ENCODE measurements at regions not wholly inside any gene's neighbourhood (a gene's known extent, or its start where the extent isn't known, plus 50 kb on each side); places are given as distances from the start of the nearest gene placed in this dataset.
"Not testable (repeated sequence)": the region's sequence is repeated elsewhere in the genome, so short reads cannot be mapped to it uniquely, and the experiment has no call there.

GRCh38 chr15:87752250-87752951 lies 504.1 kb downstream of the NTRK3 start:
- DNase-seq: no peak

GRCh38 chr15:87748483-87748882 lies 508.1 kb downstream of the NTRK3 start:
- DNase-seq: no peak

- DNase-seq: no peak
Observed at GRCh38 chr15:87747087-87747486, 509.5 kb downstream of the NTRK3 start.

- no peak for DNase-seq
Observed at GRCh38 chr15:87746333-87746732, 510.2 kb downstream of the NTRK3 start.

- DNase-seq: no peak
Observed at GRCh38 chr15:87744815-87745214, 511.7 kb downstream of the NTRK3 start.

- no peak for DNase-seq
Observed at GRCh38 chr15:87743562-87743961, 513.0 kb downstream of the NTRK3 start.

- no peak for DNase-seq
Observed at GRCh38 chr15:87741350-87741749, 515.2 kb downstream of the NTRK3 start.

GRCh38 chr15:87740655-87741344 lies 515.7 kb downstream of the NTRK3 start:
- no peak for DNase-seq

GRCh38 chr15:87739866-87740265 lies 516.7 kb downstream of the NTRK3 start:
- no peak for DNase-seq

GRCh38 chr15:87739081-87739480 lies 517.5 kb downstream of the NTRK3 start:
- DNase-seq: no peak

- DNase-seq: not testable (repeated sequence)
Observed at GRCh38 chr15:87737460-87737859, 519.1 kb downstream of the NTRK3 start.

GRCh38 chr15:87736891-87737389 lies 519.6 kb downstream of the NTRK3 start:
- DNase-seq: no peak

GRCh38 chr15:87736401-87736800 lies 520.1 kb downstream of the NTRK3 start:
- no peak for DNase-seq

GRCh38 chr15:87735522-87735921 lies 521.0 kb downstream of the NTRK3 start:
- DNase-seq: no peak

- no peak for DNase-seq
Observed at GRCh38 chr15:87734571-87735373, 521.8 kb downstream of the NTRK3 start.

GRCh38 chr15:87733977-87734376 lies 522.6 kb downstream of the NTRK3 start:
- no peak for DNase-seq

- no peak for DNase-seq
Observed at GRCh38 chr15:87733541-87733941, 523.0 kb downstream of the NTRK3 start.

GRCh38 chr15:87732976-87733375 lies 523.6 kb downstream of the NTRK3 start:
- DNase-seq: no peak

GRCh38 chr15:87731630-87732029 lies 524.9 kb downstream of the NTRK3 start:
- DNase-seq: no peak

GRCh38 chr15:87730706-87731105 lies 525.8 kb downstream of the NTRK3 start:
- no peak for DNase-seq

- DNase-seq: no peak
Observed at GRCh38 chr15:87728998-87729397, 527.5 kb downstream of the NTRK3 start.

GRCh38 chr15:87727073-87727472 lies 529.5 kb downstream of the NTRK3 start:
- DNase-seq: no peak

- DNase-seq: no peak
Observed at GRCh38 chr15:87724330-87724729, 532.2 kb downstream of the NTRK3 start.

Measured in activated CD4-positive, alpha-beta T cell treated with anti-CD3 and anti-CD28 coated beads for 4 hours (primary cell).